ENCODE measurements at regions not wholly inside any gene's neighbourhood (a gene's known extent, or its start where the extent isn't known, plus 50 kb on each side); places are given as distances from the start of the nearest gene placed in this dataset.

DNA sequence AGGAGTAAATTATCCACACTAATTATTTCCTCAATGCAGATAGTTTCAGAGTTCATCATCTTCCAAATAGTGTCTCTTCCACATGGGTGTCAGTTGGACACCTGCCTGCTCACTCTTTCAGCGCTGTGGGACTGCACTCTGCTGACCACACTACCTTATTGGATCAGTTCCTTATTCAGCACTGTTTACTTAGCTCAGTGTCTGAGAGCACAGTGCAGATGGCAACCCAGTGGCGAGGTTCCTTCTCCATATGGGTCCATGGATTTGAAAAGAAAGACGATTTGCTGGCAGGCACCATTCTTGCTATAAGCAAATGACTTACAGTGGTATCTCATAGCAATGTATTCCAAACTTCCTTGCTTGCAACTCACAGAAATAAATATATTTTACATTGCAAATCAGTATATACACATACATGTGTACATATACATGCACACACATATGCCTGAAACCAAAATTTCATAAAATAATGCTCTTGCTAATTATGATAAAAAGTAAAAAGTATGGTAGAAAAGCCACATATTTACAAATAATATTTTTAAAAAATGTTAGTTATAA, 354.8 kb downstream of the INSIG2 start:
- no peaks in the 10 kb centered on the region for H3K36me3 ChIP-seq (ENCODE audit: control insufficient read depth, insufficient read depth, low read length)
- H3K9ac ChIP-seq (ENCODE audit: low read length): no peak overlapping the region

DNA sequence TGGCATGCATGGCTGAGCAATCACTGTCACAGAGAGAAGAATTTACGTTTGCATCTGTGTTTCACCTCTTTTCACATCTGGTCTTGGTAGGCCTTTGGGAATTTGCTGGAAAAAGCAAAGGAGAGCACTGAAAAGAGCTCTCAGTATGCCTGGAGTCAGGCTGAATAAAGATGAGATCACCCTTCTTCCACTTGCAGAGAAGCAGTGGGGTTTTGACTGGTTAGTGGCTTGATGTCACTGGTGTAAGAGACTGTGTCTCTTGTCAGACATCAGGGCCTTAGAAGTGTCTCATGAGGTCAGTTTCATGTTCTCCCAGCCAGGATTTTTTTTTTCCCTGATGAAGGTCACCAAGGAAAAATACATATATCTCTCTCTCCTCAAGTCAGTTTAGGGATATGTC, 353.8 kb downstream of the INSIG2 start:
- Histone ChIP-seq H3K4me1 (ENCODE audit: control insufficient read depth, insufficient read depth, low read length) (no peaks in the 10 kb centered on the region), H3K9ac (ENCODE audit: low read length) (no peak overlapping the region), H3K36me3 (ENCODE audit: control insufficient read depth, insufficient read depth, low read length) (no peaks in the 10 kb centered on the region), H3K27ac (ENCODE audit: low read depth, low read length) (no peak overlapping the region), H3K4me3 (ENCODE audit: low read length) (no peak overlapping the region), H3K27me3 (ENCODE audit: control insufficient read depth, insufficient read depth, low read length) (no peaks in the 10 kb centered on the region)

More for the DNA sequence above, 354.8 kb downstream of the INSIG2 start:
- Histone ChIP-seq H3K4me3 (ENCODE audit: low read length) (no peak overlapping the region), H3K4me1 (ENCODE audit: control insufficient read depth, insufficient read depth, low read length) (no peaks in the 10 kb centered on the region), H3K27me3 (ENCODE audit: control insufficient read depth, insufficient read depth, low read length) (no peaks in the 10 kb centered on the region), H3K27ac (ENCODE audit: low read depth, low read length) (no peak overlapping the region)

- Histone ChIP-seq H3K27ac (ENCODE audit: low read depth, low read length) (no peak overlapping the region), H3K27me3 (ENCODE audit: control insufficient read depth, insufficient read depth, low read length) (no peaks in the 10 kb centered on the region), H3K36me3 (ENCODE audit: control insufficient read depth, insufficient read depth, low read length) (no peaks in the 10 kb centered on the region), H3K4me3 (ENCODE audit: low read length) (no peak overlapping the region), H3K9ac (ENCODE audit: low read length) (no peak overlapping the region), H3K4me1 (ENCODE audit: control insufficient read depth, insufficient read depth, low read length) (no peaks in the 10 kb centered on the region)
These were observed 352.3 kb downstream of the INSIG2 start for GRCh38 chr2:118440404-118441098.

- H3K27me3 ChIP-seq (ENCODE audit: control insufficient read depth, insufficient read depth, low read length): no peaks in the 10 kb centered on the region
- no peak overlapping the region for H3K4me3 ChIP-seq (ENCODE audit: low read length)
- no peaks in the 10 kb centered on the region for H3K4me1 ChIP-seq (ENCODE audit: control insufficient read depth, insufficient read depth, low read length)
- no peak overlapping the region for H3K9ac ChIP-seq (ENCODE audit: low read length)
- H3K36me3 ChIP-seq (ENCODE audit: control insufficient read depth, insufficient read depth, low read length): no peaks in the 10 kb centered on the region
- H3K27ac ChIP-seq (ENCODE audit: low read depth, low read length): no peak overlapping the region
These were observed 349.2 kb downstream of the INSIG2 start for GRCh38 chr2:118437501-118437900.

DNA sequence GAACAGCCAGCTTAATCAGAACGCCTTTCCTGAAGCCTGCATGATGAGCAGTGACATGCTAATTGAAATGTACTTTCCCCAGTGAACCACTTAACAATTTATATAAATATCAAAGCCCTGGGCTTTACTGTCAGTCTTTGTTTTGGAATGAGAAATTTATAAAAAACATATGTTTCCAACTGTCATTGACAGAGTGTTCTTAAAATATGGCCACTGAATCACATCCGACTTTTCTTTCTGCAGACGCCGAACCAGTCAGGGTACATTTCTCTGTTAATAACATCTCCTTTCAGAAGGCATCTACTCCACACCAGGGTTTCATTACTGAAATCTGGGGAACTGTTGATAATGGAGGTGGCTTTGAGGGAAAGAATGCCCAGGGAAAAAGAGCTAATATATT, 343.7 kb downstream of the INSIG2 start:
- Histone ChIP-seq H3K4me1 (ENCODE audit: control insufficient read depth, insufficient read depth, low read length) (no peaks in the 10 kb centered on the region), H3K9ac (ENCODE audit: low read length) (no peak overlapping the region), H3K27ac (ENCODE audit: low read depth, low read length) (no peak overlapping the region), H3K36me3 (ENCODE audit: control insufficient read depth, insufficient read depth, low read length) (no peaks in the 10 kb centered on the region), H3K4me3 (ENCODE audit: low read length) (no peak overlapping the region), H3K27me3 (ENCODE audit: control insufficient read depth, insufficient read depth, low read length) (no peaks in the 10 kb centered on the region)

GRCh38 chr2:118431586-118431985, 343.3 kb downstream of the INSIG2 start:
- Histone ChIP-seq H3K9ac (ENCODE audit: low read length) (no peak overlapping the region), H3K27ac (ENCODE audit: low read depth, low read length) (no peak overlapping the region), H3K4me3 (ENCODE audit: low read length) (no peak overlapping the region), H3K27me3 (ENCODE audit: control insufficient read depth, insufficient read depth, low read length) (no peaks in the 10 kb centered on the region), H3K4me1 (ENCODE audit: control insufficient read depth, insufficient read depth, low read length) (no peaks in the 10 kb centered on the region), H3K36me3 (ENCODE audit: control insufficient read depth, insufficient read depth, low read length) (no peaks in the 10 kb centered on the region)

GRCh38 chr2:118431165-118431517, 342.9 kb downstream of the INSIG2 start:
- no peak overlapping the region for H3K27ac ChIP-seq (ENCODE audit: low read depth, low read length)
- H3K9ac ChIP-seq (ENCODE audit: low read length): no peak overlapping the region
- H3K27me3 ChIP-seq (ENCODE audit: control insufficient read depth, insufficient read depth, low read length): no peaks in the 10 kb centered on the region
- H3K36me3 ChIP-seq (ENCODE audit: control insufficient read depth, insufficient read depth, low read length): no peaks in the 10 kb centered on the region
- H3K4me1 ChIP-seq (ENCODE audit: control insufficient read depth, insufficient read depth, low read length): no peaks in the 10 kb centered on the region
- H3K4me3 ChIP-seq (ENCODE audit: low read length): no peak overlapping the region

DNA sequence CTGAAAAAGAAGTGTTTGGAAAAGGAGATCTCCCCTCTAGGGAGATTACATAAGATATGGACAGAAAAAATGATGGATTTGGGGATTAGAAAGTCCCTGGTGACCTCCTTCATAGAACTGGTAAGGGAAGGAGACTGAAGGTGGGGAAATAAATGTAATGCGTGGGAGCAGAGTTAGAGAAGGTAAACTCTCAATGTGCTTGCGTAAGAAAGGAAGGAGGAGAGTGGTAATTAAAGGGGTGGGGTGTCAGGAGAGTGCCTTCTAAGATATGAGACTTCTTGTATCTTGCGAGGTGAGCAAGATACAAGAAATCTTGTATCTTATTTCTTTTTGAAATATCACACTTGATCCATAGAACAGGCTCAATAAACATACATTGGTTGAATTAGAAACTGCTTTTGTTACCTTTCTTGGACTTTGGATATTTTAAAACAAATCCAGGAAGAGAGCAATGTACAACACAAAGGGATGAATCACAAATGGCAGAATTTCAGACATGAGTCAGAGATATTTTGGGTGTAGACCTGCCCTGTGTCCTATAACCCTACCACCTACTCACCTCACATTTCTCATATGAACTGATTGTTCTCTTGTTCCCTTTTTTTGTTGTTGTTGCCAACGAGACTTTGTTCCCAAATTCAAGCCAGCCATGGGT, 342.4 kb downstream of the INSIG2 start:
- Histone ChIP-seq H3K9ac (ENCODE audit: low read length) (no peak overlapping the region), H3K27ac (ENCODE audit: low read depth, low read length) (no peak overlapping the region), H3K27me3 (ENCODE audit: control insufficient read depth, insufficient read depth, low read length) (no peaks in the 10 kb centered on the region), H3K36me3 (ENCODE audit: control insufficient read depth, insufficient read depth, low read length) (no peaks in the 10 kb centered on the region), H3K4me3 (ENCODE audit: low read length) (no peak overlapping the region), H3K4me1 (ENCODE audit: control insufficient read depth, insufficient read depth, low read length) (no peaks in the 10 kb centered on the region)

DNA sequence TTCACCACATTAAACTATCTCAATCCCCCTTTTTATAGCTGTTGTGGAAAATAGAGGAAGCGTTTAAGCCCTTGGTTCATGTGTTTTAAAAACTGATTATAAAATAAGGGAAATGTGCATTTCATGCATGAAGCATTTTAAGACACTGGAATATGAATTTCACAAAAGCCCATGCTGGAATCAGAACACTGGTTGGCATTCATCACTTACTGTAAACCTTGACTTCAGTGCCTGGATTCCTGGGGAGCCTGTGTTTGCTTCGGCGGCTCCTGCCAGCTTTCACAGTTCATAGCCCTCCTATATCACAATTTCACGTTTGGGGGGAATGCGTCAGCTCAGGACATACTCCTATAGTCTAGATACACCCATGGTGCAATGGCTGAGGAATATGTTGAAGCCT, 336.9 kb downstream of the INSIG2 start:
- Histone ChIP-seq H3K27ac (ENCODE audit: low read depth, low read length) (no peak overlapping the region), H3K27me3 (ENCODE audit: control insufficient read depth, insufficient read depth, low read length) (no peaks in the 10 kb centered on the region), H3K9ac (ENCODE audit: low read length) (no peak overlapping the region), H3K4me1 (ENCODE audit: control insufficient read depth, insufficient read depth, low read length) (no peaks in the 10 kb centered on the region), H3K36me3 (ENCODE audit: control insufficient read depth, insufficient read depth, low read length) (no peaks in the 10 kb centered on the region), H3K4me3 (ENCODE audit: low read length) (no peak overlapping the region)

GRCh38 chr2:118423776-118424175, 335.5 kb downstream of the INSIG2 start:
- no peaks in the 10 kb centered on the region for H3K27me3 ChIP-seq (ENCODE audit: control insufficient read depth, insufficient read depth, low read length)
- H3K9ac ChIP-seq (ENCODE audit: low read length): no peak overlapping the region
- H3K36me3 ChIP-seq (ENCODE audit: control insufficient read depth, insufficient read depth, low read length): no peaks in the 10 kb centered on the region
- no peak overlapping the region for H3K27ac ChIP-seq (ENCODE audit: low read depth, low read length)
- H3K4me3 ChIP-seq (ENCODE audit: low read length): no peak overlapping the region
- no peaks in the 10 kb centered on the region for H3K4me1 ChIP-seq (ENCODE audit: control insufficient read depth, insufficient read depth, low read length)

GRCh38 chr2:118421648-118422047, 333.4 kb downstream of the INSIG2 start:
- Histone ChIP-seq H3K9ac (ENCODE audit: low read length) (no peak overlapping the region), H3K4me3 (ENCODE audit: low read length) (no peak overlapping the region), H3K27ac (ENCODE audit: low read depth, low read length) (no peak overlapping the region), H3K4me1 (ENCODE audit: control insufficient read depth, insufficient read depth, low read length) (no peaks in the 10 kb centered on the region), H3K27me3 (ENCODE audit: control insufficient read depth, insufficient read depth, low read length) (no peaks in the 10 kb centered on the region), H3K36me3 (ENCODE audit: control insufficient read depth, insufficient read depth, low read length) (no peaks in the 10 kb centered on the region)

GRCh38 chr2:118417406-118418120, 329.3 kb downstream of the INSIG2 start:
- H3K4me1 ChIP-seq (ENCODE audit: control insufficient read depth, insufficient read depth, low read length): no peaks in the 10 kb centered on the region
- H3K36me3 ChIP-seq (ENCODE audit: control insufficient read depth, insufficient read depth, low read length): no peaks in the 10 kb centered on the region
- H3K9ac ChIP-seq (ENCODE audit: low read length): no peak overlapping the region
- H3K27me3 ChIP-seq (ENCODE audit: control insufficient read depth, insufficient read depth, low read length): no peaks in the 10 kb centered on the region
- no peak overlapping the region for H3K27ac ChIP-seq (ENCODE audit: low read depth, low read length)
- no peak overlapping the region for H3K4me3 ChIP-seq (ENCODE audit: low read length)

All from rectal smooth muscle tissue (tissue), 1 donor.